NAMALWA (cell line): ENCODE measurements at regions not wholly inside any gene's neighbourhood (a gene's known extent, or its start where the extent isn't known, plus 50 kb on each side); places are given as distances from the start of the nearest gene placed in this dataset.
A peak's percentile ranks its signal among the peaks of the same experiment; 100 is the strongest.

ENCODE experiments used
- DNase-seq: peaks from one replicate; pipeline ENCODE4 v3.0.0-alpha.2; 2015; ENCODE audit warnings: low spot score

DNA sequence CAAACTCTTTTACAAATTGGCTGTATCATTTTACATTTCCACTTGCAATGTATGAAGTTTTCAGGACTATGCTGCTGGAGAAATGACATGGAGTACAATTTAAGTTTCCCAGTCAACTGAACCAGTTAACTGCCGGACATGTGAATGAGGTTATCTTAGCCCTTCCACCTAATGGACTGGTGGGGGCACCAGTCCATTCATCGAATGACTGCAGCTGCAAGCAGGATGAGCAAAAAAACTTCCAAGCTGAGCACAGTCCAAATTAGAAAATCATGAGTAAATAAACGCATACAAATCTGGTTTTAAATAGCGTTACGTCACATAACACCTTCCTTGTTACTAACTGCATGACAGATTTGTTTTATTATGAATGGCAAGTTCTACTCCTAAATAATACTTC, 1131.5 kb downstream of the PCDH18 start:
- no peak for DNase-seq

DNA sequence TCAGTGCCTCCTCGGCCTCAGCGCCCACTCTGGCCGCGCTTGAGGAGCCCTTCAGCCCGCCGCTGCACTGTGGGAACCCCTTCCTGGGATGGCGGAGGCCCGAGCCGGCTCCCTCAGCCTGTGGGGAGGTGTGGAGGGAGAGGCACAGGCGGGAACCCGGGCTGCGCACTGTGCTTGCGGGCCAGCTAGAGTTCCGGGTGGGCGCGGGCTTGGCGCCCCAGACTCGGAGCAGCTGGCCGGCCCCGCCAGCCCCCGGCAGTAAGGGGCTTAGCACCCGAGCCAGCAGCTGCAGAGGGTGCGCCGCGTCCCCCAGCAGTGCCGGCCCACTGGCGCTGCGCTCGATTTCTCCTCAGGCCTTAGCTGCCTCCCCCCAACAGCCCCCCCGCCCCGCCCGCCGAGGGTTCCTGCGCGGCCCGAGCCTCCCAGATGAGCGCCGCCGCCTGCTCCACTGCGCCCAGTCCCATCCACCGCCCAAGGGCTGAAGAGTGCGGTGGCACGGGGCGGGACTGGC, 1137.0 kb downstream of the PCDH18 start:
- no peak for DNase-seq

DNA sequence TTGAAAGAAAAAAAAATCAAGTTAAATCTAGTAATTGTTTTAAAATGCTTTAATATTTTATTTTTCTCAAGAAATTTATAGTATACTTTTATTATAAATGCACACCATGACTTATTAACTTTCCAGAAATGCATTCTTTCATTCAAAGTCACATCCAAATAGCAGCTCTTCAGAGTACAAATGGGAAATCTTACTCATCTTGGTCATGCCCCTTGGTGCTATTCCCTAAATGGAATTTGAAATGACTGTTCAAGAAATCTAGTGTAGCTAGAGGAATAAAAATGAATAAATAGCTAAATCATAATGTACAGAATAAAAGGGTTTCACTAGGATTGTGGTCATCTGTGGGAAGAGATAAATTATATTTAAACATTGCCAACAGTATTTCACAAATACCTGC, 1139.7 kb downstream of the PCDH18 start:
- no peak for DNase-seq

DNA sequence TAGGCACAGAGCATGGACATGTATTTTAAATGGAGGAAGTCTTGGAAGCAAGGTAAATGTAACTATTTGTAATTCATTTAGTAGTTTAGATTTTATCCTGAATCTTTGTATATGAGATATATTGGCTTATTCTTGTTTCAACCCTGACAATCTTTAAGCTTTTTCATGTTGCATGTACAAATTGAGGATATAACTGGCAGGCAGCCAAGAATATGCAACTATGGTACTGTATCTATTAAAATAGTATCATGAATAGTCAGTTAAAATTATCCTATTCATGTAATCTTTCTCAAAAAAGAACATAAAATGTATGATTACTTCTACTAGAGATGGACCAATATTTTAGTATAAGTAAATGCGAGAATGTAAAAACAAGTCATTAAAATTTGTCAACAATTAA, 1141.5 kb downstream of the PCDH18 start:
- DNase-seq: no peak

DNA sequence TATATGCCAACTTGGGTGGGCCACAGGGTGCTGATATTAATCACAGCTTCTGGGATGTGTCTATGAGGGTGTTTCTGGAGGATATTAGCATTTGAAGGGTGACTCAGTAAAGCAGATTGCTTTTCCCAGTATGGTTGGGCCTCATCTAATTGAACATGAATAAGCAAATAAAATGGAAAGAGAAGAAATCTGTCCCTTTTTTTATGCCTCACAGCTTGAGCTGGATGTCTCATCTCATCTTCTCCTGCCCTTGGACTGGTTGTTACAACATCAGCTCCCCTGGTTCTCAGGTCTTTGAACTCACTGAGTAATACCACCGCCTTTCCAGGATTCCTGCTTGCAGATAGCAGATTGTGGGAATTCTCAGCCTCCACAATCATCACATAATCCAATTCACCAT, 1149.2 kb downstream of the PCDH18 start:
- no peak for DNase-seq

DNA sequence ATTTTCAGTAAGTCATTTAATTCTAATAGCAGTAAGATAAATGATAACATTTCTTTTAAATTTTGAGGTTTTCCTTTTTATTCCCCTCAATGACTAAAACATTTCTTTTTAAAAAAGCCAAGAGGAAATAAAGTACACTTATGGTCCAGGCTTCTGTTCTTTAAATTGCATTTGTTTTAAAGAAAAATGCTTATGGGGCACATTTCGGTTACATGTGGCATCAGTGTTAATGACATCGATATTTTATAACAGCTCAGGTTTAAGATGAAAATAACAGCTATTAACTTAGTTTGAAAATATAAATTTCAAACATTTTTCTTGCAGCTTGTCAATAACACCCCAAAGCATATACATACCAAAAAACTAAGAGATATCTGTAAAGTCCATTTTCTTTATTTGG, 1161.1 kb downstream of the PCDH18 start:
- no peak for DNase-seq

DNA sequence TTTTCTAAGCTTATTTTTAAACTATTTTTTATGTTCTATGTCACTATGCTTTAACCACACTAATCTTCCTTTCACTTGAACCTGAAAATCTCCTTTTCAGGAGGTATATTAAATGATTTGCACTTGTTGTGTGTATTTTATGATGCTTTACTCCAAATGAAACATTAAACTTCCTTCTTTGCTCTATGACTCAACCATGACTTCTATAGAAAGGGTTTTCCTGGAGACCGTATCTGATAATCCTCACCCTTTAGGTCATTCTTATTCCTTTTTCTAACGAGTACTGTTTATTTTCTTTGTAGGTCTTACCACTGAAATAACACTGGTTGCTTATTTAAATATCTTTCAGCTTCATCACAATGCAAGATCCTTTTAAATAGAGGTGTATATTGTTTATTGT, 1163.2 kb downstream of the PCDH18 start:
- DNase-seq: no peak

DNA sequence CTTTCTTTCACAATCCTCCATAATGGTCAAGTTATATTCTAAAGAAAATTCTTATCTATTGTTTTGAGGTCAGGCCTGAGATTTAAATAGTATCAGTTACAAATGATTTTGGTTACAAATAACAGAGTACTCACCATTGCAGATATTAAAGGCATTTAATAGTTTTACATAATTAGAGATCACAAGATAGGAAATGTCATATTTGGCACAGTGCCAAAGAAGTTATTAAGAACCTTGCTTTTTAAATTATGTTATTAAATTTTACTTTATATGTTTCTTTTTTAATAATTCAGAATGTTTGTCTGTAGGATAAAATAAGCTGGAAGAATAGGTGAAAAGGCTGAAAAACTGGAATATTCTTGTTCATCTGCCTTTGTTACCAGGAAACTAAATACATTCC, 1174.7 kb downstream of the PCDH18 start:
- no peak for DNase-seq

DNA sequence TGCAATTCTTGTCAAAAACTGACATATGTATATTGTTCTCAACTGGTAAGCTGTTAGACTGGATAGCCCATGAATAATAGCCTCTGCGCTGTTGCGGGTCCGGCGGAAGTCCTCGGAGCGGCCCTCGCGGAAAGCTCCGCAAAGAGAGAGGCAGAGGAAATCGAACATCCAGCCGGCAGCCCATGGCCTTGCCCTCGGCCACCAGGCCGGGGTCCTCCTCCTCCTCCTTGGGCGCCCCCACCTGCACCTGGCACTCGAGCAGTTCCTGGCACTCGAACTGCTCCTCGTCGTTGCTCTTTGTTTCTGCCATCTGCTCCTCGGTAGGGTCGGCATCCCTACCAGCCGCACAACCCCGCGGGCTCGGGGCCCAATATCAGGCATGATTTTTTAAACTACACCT, 1176.3 kb downstream of the PCDH18 start:
- DNase-seq: no peak

DNA sequence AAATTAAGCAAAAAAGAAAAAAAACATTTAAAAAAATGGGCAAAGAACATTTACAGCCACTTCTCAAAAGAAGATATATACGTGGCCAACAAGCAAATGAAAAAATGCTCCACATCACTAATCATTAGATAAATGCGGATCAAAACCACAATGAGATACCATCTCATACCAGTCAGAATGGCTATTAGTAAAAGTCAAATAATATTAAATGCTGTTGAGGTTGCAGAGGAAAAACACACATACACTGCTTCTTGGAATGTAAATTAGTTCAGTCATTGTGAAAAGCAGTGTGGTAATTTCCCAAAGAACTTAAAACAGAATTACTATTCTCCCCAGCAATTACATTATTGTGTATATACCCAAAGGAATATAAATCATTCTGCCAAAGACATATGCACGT, 1189.0 kb downstream of the PCDH18 start:
- DNase-seq: no peak

DNA sequence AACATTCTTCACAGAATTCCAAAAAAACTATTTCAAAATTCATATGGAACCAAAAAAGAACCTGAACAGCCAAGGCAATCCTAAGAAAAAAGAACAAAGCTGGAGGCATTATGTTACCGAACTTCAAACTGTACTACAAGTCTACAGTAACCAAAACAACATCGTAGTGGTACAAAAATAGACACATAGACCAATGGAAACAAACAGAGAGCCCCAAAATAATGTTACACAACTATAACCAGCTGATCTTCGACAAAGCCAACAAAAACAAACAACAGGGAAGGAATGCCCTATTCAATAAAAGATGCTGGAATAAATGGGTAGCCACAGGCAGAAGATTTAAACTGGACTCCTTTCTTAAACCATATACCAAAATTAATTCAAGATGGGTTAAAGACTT, 1189.6 kb downstream of the PCDH18 start:
- DNase-seq: no peak

DNA sequence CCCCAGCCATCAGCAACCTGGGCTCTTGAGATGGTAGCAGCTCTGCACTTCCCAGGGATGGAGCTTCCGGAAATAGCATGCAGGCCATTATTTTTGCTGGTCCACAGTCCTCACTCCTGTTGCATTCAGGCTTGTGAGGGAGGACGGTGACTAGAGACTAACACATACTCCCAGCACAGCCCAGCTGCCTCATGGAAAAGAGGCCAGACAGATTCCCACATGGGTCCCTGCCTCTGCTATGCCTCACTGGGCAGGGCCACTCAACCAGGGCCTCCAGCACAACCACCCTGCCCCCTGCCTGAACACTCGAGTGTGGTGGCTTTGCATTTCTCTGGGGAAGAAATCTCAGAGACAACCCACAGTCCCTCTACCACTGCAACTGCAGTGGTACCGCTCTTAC, 1195.1 kb downstream of the PCDH18 start:
- DNase-seq: no peak

DNA sequence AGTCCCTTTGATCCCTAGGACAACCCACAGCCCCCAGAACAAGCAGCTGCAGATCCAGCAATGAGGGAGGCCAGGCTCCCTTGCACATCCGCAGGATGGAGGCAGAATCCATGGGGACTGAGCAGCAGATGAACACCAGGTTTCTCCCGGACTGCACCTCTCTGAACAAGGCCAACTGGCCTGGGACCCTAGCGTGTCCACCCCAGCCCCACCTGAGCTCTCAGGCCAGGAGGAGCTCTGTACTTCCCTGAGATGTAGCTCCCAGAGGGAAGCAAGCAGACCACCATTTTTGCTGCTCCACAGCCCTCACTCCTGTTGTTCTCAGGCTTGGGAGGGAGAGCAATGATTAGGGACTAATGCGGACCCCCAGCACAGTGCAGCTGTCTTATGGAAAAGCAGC, 1195.8 kb downstream of the PCDH18 start:
- DNase-seq: no peak

DNA sequence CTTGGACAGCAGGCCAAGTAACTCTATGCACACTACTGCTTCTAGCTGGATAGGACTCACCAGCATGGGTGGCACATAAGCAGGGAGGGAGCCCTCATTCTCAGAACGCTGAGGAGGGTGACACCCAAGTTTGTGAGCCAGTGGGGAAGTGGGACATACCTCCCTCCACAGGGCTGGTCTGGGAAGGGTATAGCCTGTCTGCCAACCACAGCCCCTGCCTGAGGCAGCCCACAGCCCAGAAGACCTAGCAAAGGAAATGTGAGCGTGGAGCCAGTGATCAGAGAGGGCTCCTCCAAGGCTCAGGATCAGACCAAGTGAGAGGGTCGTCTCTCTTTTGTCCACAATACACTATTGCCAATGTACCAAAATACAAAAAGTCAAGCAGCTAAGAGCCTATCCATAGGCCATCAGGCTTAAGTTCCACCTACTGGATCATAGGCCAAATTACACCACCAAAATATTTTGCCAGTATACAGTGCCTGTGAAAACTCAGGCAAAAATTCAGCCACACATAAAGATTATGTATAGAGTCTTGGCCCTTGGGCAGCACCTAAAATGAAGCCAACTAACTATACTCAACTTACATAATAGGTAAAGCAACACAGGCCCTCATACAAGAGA, 1203.1 kb downstream of the PCDH18 start:
- DNase-seq: peak; percentile 2

DNA sequence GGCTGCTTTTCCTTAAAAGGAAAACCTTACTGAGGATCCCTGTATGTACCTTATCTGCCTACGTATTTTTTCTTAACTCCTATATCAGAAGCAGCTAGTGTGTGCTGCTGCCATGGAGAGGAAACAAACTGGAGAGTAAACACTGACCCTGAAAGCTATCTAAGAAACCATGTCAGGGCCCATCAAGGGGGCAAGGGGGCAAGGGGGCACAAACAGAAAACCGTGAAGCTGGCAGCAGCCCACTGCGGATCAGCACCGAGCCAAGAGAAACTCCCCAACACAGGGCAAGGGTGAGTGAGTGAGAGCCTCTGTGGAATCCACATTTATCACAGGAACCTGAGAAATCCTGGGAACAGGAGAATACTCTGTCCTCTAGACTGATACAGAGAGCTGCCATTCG, 1204.2 kb downstream of the PCDH18 start:
- no peak for DNase-seq

DNA sequence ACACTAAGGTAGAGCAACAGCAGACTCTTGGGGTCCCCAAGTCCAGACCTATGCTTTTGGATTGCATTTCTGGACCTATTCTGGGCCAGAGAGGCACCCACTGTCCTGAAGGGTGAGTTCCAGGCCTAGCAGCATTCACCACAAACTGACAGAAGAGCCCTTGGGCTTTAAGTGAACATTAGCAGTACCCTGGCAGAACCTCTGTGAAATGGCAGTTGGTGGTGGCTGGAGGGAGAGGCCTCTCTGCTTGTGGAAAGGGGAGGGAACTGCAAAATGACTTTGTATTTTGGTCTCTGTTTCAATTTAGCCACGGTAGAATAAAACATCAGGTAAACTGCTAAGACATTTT, 1211.9 kb downstream of the PCDH18 start:
- no peak for DNase-seq

DNA sequence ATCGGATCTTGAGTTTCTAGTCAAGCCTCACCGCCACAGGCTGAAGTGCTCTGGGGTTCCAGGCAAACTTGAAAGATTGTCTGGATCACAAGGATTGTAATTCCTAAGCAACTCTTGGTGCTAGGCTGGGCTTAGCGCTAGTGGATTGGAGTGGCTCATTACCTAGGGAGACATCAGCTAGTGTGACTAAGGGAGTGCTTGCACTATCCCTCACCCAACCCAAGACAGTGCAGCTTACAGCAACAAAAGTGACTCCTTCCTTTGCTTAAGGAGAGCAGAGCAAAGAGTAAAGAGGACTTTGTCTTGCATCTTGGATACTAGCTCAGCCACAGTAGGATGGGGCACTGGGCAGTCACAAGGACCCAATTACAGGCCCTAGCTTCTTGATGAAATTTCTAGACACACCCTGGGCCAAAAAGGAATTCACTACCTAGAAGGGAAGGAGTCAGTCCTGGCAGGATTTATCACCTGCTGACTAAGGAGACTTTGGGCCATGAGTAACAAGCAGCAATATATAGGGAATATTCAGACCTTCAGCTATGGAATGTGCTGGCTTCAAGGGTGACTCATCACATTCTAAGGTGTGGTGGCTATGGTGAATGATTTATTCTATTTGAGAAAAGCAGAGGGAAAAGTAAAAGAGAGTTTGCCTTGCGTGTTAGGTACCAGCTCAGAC, 1212.4 kb downstream of the PCDH18 start:
- no peak for DNase-seq

DNA sequence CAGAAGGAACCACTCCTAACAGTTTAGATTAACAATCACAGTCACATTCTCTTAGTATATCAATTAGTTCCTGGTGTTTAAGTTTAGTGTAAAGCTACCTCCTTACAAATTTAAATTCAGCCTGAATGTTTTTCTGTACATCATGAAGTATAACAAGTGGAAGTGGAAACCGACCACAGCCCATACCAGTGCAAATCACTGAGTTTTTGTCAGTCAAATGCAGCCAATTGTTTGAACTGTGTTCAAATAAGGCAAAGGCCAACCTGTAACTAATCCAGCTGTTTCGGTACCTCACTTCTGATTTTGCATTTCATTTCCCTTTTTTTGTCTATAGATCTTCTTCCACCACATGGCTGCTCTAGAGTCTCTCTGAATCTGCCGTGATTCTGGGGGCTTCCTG, 1215.3 kb downstream of the PCDH18 start:
- no peak for DNase-seq

DNA sequence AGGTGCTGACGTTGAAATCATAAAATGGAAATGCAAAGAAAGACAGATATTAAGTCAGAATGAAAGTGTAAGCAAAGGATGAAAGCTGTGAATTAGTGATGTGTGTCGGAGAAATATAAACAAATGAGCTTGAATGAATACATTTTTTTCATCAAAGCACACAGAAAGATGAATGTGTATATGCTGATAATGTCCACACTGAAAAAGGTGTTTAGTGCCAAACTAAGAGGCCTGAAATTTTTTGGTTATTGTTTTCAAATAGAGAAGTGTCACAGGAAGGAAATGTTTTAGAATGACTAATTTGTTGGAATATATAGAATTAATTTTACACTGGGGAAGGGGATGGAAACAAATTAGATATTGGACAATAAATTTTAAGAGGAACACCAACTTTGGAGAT, 1217.6 kb downstream of the PCDH18 start:
- DNase-seq: no peak

DNA sequence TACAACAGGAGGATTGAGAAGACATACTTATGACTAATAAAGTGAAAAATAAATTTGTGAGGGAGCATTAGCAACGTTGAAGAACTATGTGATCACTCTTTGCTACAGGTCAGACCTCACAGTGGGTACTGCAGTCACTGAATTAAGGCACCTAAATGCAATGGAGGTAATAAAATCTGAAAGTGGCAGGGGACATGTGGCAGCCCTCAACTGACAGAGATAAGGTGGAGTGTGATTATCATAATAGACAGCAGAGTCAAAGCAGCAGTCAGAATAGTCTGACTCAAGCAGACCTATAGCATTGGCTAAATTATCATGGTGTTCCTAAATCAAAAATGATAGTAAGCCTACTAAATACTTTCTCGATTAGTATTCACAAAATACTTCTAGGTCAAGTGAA, 1220.5 kb downstream of the PCDH18 start:
- DNase-seq: no peak

DNA sequence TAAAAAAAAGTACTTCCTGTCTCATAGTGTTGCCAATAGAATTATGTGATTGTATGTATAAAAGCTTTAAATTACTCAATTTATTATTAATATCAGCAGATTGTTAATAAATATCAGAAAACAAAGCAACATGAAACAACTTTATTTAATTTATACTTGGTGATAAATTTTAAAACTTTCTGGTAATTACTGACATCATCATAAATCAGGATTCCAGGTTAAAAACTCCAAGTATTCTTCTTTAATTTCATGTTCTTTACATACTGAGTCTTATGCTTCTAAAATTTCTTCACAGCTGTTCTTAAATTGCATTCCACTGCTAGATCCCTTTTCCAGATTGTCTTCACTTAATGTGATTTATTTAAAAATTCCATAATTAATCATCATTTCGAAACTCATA, 1224.5 kb downstream of the PCDH18 start:
- no peak for DNase-seq

DNA sequence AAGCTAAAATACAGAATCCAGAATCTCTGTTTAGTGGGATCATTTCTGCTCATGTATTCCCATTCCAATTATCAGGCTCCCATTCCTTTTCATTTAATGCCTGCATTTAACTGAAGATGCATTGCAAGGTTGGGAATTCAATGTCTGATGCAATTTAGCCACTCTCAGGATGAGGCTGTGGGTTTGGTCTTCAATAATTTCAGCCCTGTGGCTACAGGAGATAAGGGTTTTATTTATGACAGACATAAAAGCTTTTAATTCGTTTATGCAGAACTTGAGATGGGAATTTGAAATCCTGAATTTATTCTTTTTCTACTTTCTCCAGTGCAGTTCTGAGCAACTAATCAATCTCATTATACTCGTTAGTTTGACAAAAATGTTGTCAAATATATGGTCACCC, 1225.9 kb downstream of the PCDH18 start:
- DNase-seq: no peak

DNA sequence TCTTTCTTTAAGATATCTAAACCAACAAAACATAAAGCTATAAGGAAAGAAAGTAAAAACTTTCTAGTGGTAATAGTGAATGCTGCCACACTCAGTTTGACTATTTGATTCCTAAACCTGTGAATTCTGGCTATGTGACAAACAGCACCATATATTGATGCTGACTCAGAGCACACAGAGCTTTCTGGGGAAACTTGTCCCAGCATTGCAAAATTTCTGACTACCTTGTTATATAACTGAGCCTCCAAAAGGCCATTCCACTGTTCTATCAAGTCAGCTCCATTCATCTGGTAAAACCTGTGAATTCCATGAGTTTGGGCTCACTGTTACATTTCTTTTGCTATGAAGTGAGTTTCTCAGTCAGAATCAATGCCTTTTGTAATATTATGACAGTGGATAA, 1229.7 kb downstream of the PCDH18 start:
- DNase-seq: no peak
